Kidney glomerular epithelial cell (primary cell): ENCODE measurements at regions not wholly inside any gene's neighbourhood (a gene's known extent, or its start where the extent isn't known, plus 50 kb on each side); places are given as distances from the start of the nearest gene placed in this dataset.

Source experiments
- DNase-seq: peaks from one replicate; lab custom pipeline; 2025; lab: John Stamatoyannopoulos, UW

DNA sequence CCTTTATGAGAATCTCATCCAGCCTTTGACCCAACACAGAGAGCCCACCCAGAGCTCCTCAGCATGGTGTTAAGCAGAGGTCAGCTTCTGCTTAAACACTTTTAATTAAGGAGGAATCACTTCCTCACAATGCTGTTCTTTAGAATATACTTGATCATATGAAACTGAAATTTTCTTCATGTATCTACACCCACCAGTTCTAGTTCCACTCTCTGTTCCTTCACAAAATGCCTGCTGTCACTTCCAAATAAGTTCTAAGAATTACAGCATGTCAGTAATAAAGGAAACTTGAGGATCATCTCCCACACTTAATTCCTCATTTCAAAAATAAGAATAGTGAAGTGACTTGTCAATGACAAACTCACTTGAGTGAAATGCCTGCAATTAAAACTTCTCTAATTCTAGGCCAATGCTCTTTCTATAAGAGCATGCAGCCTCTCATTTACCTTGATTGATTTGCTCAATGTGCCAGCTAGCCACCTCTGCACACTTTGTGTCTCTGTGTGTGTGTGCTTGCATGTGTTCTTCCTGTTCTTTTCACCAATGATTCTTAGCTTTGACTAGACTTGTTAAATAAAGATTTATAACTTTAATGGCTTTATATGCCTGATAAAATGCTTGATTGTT lies 356.3 kb downstream of the PLPP3 start:
- DNase-seq, result no peak

DNA sequence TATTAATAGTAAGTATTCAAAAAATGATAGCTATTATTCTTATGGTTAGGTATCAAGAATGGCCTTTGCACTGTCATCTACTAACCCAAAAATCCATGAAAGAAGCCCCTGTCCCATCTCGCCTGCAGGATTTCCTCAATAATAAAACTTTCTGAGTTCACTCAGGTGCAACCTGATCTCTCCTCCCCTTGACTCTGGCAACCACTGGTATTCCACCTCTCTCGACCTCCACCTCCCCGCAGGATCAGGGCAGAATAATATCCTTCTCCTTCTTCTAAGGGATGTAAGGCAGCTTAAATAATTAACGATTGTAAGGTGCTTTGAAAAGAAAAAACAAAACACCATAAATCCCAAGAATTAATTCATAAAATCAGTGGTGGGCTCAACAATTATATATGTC lies 359.3 kb downstream of the PLPP3 start:
- DNase-seq, result no peak

DNA sequence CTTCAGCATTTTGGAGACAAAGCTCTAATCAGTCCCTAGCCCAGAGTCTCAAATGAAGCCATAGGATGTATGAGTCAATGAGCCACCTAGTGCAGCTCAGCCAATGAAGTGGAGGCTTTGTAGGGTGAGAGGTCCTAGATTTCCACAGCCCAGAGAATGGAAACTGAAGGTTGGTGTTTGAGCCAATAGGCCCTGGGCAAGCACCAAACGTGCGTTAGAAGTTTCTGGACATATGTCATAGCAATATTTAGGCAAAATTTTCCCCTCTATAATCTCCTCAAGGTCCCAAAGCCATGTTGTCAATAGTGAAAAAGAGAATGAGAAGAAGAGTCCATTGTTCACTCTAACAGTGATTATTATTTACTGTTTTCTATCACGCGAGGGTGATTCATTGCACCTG lies 361.3 kb downstream of the PLPP3 start:
- no peak for DNase-seq

DNA sequence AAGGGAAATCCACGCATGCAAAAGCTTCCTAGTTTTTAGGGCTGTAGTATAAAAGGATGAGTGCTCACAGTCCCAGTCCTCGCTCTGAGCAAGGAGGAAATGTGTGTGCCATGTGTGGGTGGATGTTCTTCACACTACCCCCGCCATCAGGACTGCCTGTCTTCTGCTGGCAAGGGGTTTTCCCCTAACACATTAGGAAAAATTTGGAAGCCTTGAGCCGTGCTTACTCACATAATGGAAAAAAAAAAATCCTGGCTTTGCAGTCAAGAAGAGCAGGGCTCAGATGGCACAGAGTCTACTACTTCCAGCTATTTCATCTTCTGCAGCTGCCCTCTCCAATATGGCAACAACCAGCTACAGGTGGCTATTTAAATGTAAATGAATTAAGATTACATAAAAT lies 363.1 kb downstream of the PLPP3 start:
- no peak for DNase-seq

DNA sequence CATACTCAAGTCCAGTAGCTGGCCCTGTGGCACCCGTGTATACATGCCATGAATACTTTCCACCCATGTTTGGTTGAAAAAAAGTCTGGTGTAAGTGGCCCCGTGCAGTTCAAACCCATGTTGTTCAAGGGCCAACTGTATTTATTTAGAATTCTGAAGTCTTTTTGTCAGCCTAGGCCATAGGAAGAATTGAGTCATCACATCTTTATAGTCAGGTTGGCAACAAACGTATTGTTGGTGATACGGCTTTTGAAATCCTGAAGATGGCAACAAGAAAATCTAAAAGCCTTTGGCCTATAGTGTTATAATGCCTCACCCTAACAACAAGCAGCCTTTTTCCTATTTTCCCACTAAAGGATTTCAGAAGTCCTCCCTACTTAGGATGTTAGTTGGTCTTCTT lies 363.6 kb downstream of the PLPP3 start:
- no peak for DNase-seq

DNA sequence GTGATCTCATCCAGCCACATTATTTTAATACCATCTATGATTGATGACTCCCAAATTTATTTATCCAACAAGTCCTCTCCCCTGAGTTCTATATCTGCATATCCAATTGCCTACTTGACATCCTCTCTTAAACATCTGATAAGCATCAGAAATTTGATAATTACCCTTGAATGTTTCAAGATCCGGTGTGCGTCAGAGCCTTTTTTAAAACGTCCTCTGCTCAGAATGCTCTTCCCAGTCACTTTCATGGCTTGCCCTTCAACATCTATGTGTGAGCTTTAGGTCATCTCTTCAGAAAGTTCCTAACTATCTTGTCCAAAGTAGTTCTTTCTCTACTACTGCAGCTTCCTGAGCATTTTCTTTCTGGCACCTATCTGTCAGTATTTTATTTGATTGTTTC lies 364.3 kb downstream of the PLPP3 start:
- no peak for DNase-seq

DNA sequence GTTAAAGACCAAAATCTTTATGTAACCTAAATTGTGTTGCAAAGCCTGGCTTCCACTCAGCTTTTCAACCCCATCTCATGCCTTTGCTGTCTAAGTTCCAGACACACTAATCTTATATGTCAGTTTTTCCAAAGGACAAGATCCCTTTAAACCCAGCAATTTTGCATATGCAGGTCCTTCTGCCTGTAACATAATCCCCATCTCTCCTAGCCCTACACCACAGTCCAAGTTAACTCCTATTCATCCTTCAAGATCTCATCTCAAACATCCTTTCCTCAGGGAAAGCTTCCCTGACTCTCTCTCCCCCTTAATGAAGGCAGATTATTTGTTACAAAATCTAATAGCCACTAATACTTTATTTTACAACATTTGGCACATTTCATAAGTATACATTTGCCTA lies 366.3 kb downstream of the PLPP3 start:
- DNase-seq, result no peak

DNA sequence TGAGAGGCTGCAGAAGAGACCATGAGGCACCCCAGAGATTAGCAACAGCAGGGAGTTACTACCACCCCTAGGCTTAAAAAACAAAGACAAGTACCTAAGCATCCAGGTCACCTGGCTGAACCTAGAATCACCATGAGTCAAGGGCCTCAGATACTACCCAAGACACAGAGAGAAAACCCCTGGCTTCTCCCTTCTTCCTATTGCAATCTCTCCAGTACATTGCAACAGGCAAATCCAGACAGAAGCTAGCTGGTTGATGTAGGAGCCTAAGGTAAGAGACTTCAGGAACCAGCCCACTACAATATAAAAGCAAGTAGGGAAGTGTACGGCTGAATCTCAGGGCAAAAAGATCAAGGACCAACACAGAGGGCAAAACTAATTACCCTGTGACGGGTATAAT lies 367.2 kb downstream of the PLPP3 start:
- DNase-seq, result no peak

DNA sequence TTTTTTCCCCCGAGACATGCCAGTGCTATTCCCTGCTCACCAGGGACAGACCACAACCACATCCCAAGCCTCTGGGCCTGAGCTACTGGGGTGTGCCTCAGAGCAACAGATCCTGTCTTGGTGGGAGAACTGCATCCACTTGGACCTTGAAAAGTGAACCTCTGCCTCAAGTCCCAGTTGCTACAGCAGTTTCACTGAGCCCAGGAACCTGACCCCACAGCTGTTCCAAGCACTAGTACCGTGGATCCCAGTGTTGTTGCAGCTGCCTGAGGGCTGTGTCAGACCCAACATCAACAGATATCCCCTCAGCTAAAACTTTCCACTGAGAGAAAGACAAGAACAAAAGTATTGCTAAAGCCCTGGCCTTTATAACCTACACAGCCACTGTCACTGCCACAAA lies 373.0 kb downstream of the PLPP3 start:
- DNase-seq, result no peak

DNA sequence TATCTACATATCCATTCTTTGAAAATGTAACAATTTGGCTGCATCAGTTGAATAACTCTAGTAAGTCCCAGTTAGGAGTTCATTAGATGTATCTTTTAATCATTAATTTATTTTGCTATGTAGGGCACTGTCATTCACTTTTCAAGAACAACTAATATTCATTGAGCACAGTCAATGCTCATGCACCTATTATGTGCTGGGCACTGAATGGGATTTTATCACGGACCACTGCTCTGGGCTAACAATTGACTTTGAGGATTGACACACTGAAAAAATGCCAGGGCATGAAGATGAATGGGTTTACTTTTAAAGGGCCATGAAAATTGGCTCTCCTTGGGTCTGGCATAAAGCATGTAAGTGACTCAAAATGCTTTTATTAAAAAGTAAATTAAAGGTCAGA lies 375.2 kb downstream of the PLPP3 start:
- no peak for DNase-seq

DNA sequence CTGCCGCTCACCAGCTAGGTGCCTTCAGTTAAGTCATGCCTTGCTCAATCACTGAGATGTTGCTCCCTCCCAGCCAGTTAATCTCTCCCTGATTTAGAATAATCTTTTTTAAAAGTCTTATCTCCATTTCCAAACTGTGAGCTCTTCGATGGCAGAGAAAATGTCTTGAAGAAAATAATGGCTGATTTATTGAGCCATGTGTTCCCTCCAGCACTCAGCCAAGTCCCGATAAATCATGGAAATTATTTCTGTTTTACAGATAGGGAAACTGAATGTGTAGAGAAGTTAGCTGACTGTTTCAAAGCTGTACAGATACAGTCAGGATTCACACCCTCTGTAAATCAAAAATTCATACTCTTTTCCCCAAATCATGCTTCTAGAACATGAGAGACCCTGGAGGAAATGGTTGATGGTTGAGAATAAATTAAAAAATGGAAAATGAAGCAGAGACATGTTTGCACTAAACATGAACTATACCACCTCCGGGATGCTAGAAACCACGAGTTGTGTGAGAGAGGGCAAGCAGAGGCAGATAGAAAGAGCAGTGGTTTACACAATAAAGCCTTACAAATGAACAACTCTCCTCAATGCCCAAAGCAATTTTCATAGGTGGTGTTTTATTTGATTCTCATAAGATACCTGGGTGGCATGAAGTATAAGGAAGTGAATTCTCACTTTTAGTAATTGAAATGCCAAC lies 376.4 kb downstream of the PLPP3 start:
- no peak for DNase-seq

DNA sequence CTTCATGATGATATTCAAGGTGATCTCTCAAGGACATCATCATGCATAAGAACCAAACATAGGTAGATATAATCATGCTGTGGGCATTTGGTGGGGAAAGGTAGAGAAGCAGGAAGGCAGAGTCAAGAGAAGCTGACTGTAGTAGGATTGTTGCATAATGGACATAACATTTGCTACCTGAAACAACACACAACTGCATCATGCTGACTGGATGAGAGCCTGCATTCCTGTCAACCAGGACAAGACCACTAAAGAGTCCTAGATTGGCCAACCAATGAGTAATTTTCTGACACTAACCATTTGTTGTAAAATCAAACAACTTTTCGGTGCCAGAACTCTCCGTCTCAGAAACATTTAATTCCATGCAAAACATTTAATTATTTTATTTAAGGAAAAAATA lies 377.2 kb downstream of the PLPP3 start:
- no peak for DNase-seq

DNA sequence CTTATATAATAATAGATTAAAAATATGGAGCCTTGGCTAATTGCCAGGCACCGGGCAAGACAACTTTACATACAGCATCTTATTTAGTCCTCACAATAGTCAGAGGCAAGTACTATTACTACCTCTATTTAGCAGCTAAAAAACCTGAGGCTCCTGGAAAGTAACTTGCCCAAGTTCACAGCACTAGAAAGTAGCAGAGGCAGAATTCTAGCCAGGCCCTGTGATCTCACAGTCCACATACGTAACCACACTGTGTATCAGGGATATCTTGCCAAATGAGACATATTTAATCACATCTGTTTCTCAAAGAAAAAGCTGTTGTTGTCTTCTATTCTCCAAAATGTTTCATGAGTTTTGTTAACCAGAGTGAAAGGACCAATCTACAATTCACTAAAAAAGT lies 378.5 kb downstream of the PLPP3 start:
- no peak for DNase-seq

DNA sequence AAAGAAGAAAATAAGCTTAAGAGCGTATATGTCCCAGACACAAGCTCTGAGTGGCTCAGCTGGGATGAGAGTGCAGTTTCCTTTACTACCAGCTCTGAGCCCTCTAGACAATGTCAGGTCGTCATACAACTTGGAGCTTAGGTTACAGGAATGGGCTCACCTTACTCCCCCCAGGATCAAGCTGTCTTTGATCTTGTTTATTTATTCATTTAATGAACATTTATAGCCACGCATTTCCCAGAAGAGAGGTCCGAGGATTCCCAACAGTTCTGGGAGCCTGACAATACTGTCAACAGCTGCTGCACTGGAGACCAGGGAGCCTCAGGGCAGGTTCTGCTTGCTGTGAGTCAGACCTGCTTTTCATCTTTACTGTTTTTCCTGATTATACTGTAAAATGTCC lies 378.9 kb downstream of the PLPP3 start:
- DNase-seq, result no peak

DNA sequence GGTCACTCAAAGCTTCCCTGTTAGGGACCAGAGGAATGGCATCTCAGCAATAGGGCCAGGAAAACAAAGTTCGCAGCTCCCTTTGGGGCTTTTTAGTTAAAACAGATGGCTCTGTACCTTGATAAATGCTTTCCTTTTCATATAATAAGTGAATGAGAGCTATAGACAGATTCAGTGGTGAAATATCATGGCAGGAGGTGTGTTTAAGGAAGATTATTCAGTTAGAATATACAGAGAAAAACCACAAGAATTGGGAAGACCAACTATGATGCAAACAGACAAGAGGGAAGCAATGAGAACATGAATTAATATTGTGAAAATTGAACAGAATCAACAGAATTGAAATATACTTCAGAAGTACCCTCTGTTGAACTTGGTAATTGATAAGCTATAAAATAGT lies 379.4 kb downstream of the PLPP3 start:
- DNase-seq, result no peak

DNA sequence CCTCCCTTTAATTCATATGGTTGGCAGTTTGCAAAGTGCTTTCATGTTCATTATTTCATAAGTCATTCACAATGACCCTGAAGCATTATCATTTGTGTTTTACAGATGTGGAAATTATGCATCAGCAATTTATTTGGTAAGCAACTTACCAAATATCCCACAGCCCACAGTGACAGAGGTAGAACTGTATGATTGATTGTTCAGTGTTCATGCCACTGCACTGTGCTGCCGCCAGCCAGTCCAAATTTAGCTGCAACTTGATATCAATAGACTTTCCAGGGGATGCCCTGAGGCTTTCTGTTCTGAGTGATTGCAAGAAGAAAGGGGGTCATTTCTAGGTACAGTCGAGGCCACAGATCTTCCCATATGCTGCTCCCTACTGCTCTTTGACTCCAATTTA lies 380.3 kb downstream of the PLPP3 start:
- DNase-seq, result no peak

DNA sequence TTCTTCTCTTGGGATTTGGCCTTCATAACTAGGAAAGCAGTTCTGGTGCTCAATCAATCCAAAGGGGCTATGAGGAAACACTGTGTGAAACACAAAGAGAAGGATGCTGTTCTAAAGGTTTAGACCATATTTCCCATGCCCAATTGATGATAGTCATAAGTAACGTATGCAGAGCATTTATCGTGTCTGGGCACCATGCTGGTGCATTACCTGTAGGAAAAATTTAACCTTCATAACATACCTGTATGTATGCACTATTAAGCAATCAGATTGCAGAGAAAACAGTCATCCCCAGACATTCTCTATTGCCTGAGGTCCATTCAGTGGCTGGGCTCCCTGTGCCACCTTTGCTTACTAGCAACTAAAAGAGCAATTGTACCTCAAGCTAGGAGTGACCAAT lies 381.4 kb downstream of the PLPP3 start:
- DNase-seq, result no peak

DNA sequence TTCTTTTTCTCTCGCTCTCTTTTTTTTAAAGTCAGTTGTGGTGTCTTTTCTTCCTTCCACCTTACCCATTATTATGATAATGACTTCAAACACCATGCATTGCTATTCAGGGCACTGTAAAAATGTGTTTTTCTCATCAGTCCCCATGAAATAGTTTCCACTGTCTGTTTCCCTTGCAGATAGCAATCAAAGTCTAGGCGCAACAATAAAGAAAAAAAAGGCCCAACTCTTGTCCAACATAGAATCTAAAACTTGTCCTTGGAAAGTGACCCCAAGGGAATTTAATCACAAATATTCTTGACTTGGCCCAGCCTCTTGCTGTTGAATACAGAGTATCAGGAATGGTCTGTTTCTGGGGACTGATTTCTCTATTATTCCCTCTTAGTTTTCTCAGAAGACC lies 382.5 kb downstream of the PLPP3 start:
- DNase-seq, result no peak

DNA sequence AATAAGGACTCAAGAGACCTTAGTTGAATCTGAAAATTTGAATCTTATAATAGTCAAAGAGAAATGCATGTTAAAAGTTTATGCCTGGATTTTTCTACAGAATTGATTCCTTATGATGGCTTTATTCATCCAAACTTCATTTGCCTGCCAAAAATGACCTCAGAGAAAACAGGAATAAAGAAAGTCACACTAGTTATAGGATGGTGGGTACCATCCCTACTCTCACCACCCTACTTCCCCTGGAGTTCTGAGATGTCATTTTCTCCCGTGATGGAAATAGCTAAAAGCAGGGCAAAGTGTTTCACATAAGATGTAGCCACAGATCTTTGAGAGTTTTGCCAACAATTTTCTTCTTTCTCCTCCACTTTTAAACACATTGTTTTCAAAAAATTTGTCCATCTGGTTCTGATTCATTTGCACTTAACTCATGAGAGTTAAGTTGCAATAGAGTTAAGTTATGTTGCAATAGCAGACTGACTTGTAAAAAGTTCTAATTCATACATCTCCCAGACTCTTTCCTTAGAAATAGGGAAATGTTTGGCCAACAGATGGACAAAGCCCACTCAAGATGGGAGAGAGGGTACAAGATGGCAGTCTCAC lies 384.6 kb downstream of the PLPP3 start:
- DNase-seq, result no peak

DNA sequence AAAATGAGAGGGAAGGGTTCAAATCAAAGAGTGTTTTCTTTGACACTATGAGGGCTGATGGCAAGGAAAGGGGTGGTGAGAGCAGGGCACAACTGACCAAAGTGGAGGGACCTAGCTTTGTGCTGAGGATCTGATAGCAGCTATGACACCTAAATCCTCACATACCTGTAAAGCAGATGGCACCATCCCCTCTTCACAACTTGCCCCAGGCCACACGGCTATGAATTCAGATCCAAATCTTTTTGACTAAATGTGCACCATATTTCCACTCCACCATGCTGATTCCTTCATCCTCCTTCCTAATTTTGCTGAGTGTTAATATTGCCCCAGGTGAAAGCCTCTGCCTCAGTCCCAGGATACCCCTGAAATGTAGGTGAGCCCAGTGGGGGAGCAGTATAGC lies 385.7 kb downstream of the PLPP3 start:
- no peak for DNase-seq

DNA sequence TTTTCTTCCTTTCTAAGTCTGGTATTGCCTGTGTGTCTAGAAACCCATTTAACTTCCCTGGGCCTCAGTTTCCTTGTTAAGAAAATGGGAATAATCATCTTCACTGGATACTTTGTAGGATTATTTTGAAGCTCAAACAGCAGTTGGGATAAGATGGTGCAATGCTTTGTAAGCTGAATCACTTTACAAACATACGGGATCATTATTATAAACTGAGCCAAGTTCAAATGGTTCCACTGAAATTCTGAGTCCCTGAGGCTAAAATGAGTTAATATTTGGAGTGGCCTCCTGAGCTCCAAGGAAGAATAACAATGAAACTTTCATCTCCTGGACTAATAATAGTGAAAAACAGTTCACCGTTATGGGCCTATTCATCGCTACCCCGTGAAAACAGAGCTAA lies 388.0 kb downstream of the PLPP3 start:
- no peak for DNase-seq

DNA sequence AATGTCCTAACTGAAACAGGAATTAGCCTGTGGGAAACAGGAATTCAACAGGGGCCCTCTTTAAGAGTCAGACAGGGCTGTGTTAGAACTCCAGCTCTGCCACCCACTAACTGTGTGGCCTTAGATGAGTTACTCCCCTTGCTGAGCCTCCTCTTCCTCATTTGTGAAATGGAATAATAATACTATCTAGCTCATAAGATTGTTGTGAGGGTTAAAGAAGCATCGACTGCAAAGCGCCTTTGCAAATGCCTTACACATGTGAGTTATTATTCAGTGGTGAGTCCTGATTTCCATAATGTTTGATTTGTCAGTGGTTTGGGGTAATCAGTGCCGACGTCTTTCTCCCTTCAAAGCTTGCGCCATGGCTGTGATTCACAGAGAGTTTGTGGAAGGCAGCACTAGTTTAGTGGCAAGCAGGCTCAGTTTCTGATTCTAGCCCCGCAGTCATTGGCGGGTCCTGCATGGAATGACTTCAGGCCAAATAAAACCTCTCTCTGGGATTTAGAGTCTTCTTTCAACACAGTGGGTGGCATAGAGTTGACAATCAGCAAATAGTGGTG lies 388.5 kb downstream of the PLPP3 start:
- no peak for DNase-seq

DNA sequence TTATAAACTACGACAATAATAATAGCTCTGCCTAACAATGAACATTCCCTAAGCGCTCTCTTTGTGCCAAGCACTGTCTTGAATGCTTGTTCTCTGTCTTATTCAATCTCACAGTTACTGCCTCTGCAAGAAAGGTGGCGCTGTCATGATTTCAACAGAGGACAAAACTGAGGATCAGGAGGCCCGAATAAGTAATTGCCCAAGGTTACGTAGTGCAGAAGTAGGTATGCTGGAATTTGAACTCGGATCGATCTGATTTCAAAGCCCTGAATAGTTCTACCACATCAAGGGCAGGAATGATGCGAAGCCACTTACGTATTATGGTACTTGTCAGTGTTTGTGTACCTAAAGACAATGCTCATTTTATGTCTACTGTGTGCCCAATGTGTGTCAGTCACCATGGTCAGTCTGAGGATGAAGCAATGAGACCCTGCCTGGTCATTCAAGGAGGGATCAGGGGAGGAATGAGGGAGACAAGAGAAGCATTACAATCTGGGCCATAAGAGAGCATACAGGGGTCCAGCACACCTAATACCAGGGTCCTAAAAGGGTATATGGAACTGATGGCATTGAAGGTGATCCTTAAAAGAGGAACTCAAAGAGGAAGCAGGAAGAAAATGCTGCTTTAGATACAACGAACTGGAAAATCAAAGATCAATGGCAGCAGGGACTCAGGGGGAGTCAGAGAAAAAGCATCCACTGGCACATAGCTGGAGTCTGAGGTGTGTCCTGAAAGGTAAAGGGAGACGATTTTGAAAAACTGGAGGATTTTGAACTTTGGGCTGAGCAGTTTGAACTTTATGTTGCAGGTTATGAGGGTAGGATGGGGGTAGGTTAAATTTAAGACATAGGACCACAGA lies 389.2 kb downstream of the PLPP3 start:
- DNase-seq, result no peak
